Sigmoid colon (tissue), 3 donors: ENCODE measurements at regions not wholly inside any gene's neighbourhood (a gene's known extent, or its start where the extent isn't known, plus 50 kb on each side); places are given as distances from the start of the nearest gene placed in this dataset.

Source experiments
- CTCF ChIP-seq, 4 experiments: fragments of 450-650 bp in 3 of 4; fragments of 200-600 bp in 1 of 4; IDR thresholded peaks; one replicate each; pipeline ENCODE4 v1.5.1; 2016 to 2019; ENCODE audit warnings: antibody characterized with exemption in 4 of 4, mild to moderate bottlenecking in 3 of 4, moderate library complexity in 2 of 4
- POLR2A ChIP-seq, 2 donors: fragments of 450-650 bp; IDR thresholded peaks; one replicate each; pipeline ENCODE4 v1.6.1; 2016; ENCODE audit warnings: antibody characterized with exemption in 2 of 2, mild to moderate bottlenecking in 2 of 2, moderate library complexity in 2 of 2

- TF ChIP-seq POLR2A (IDR thresholded peaks at IDR 0.05) (no peak), CTCF (IDR thresholded peaks at IDR 0.05) (no peak)
These were observed 154.6 kb upstream of the EEPD1 start for GRCh38 chr7:35998481-35998880.
